Trophoblast cell (in vitro differentiated cells and primary cell): ENCODE measurements at regions not wholly inside any gene's neighbourhood (a gene's known extent, or its start where the extent isn't known, plus 50 kb on each side); places are given as distances from the start of the nearest gene placed in this dataset.

ENCODE experiments used
- DNase-seq, 2 donors: peaks; one replicate each; pipeline ENCODE4 v3.0.0-alpha.2; 2016
- H2AFZ ChIP-seq: 2 replicates; pipeline ENCODE4 v1.6.1; 2013; ENCODE audit warnings: low read length, moderate library complexity, mild to moderate bottlenecking; ENCODE audit not compliant: insufficient read depth, poor library complexity
- H2AK5ac ChIP-seq: 2 replicates; pipeline ENCODE4 v1.6.1; 2013; ENCODE audit warnings: mild to moderate bottlenecking, low read length
- H2BK120ac ChIP-seq: 2 replicates; pipeline ENCODE4 v1.6.1; 2013; ENCODE audit warnings: low read length, mild to moderate bottlenecking, moderate library complexity; ENCODE audit not compliant: insufficient read depth, poor library complexity
- H2BK12ac ChIP-seq: 2 replicates; pipeline ENCODE4 v1.6.1; 2013; ENCODE audit warnings: mild to moderate bottlenecking, low read length, moderate library complexity
- H2BK5ac ChIP-seq: 2 replicates; pipeline ENCODE4 v1.6.1; 2013; ENCODE audit warnings: low read length, low read depth, moderate library complexity, mild to moderate bottlenecking; ENCODE audit not compliant: poor library complexity
- H3K14ac ChIP-seq: 2 replicates; pipeline ENCODE4 v1.6.1; 2013; ENCODE audit warnings: mild to moderate bottlenecking, low read length
- H3K18ac ChIP-seq: 2 replicates; pipeline ENCODE4 v1.6.1; 2013; ENCODE audit warnings: mild to moderate bottlenecking, low read length
- H3K23ac ChIP-seq: 2 replicates; pipeline ENCODE4 v1.6.1; 2013; ENCODE audit warnings: low read length
- H3K27ac ChIP-seq: 2 replicates; pipeline ENCODE4 v1.5.1; 2013; ENCODE audit warnings: low read depth, mild to moderate bottlenecking, inconsistent platforms, low read length, moderate library complexity
- H3K27me3 ChIP-seq: 2 replicates; pipeline ENCODE4 v1.6.1; 2013; ENCODE audit warnings: inconsistent platforms, mild to moderate bottlenecking, low read length, moderate library complexity; ENCODE audit not compliant: insufficient read depth
- H3K36me3 ChIP-seq, 2 experiments: 1 replicate in 1 of 2; 2 replicates in 1 of 2; pipeline ENCODE4 v1.6.1; 2013; ENCODE audit warnings: low read length in 2 of 2, mild to moderate bottlenecking in 2 of 2, moderate library complexity in 1 of 2; ENCODE audit not compliant: insufficient read depth in 2 of 2, control insufficient read depth in 1 of 2
- H3K4ac ChIP-seq: 2 replicates; pipeline ENCODE4 v1.6.1; 2013; ENCODE audit warnings: low read depth, mild to moderate bottlenecking, low read length, moderate library complexity
- H3K4me1 ChIP-seq, 2 experiments: 1 replicate in 1 of 2; 2 replicates in 1 of 2; pipeline ENCODE4 v1.6.1; 2013; ENCODE audit warnings: low read length in 2 of 2, mild to moderate bottlenecking in 2 of 2, moderate library complexity in 1 of 2; ENCODE audit not compliant: insufficient read depth in 2 of 2, control insufficient read depth in 1 of 2
- H3K4me2 ChIP-seq: 2 replicates; pipeline ENCODE4 v1.6.1; 2013; ENCODE audit warnings: inconsistent platforms, mild to moderate bottlenecking, low read length, moderate library complexity
- H3K4me3 ChIP-seq: 2 replicates; pipeline ENCODE4 v1.5.1; 2013; ENCODE audit warnings: mild to moderate bottlenecking, low read depth, low read length, inconsistent platforms
- H3K79me1 ChIP-seq: one replicate; pipeline ENCODE4 v1.6.1; 2013; ENCODE audit warnings: low read length
- H3K79me2 ChIP-seq: 2 replicates; pipeline ENCODE4 v1.6.1; 2013; ENCODE audit warnings: low read length, mild to moderate bottlenecking; ENCODE audit not compliant: control insufficient read depth, insufficient read depth, poor library complexity
- H3K9ac ChIP-seq: 2 replicates; pipeline ENCODE4 v1.6.1; 2013; ENCODE audit warnings: mild to moderate bottlenecking, low read length
- H3K9me3 ChIP-seq: 2 replicates; pipeline ENCODE4 v1.6.1; 2013; ENCODE audit warnings: low read depth, mild to moderate bottlenecking, control low read depth, inconsistent platforms, low read length; ENCODE audit not compliant: insufficient read depth
- H4K12ac ChIP-seq: 2 replicates; pipeline ENCODE4 v1.6.1; 2013; ENCODE audit warnings: low read depth, mild to moderate bottlenecking, low read length, moderate library complexity
- H4K8ac ChIP-seq: 2 replicates; pipeline ENCODE4 v1.6.1; 2013; ENCODE audit warnings: low read depth, mild to moderate bottlenecking, low read length, moderate library complexity
- H4K91ac ChIP-seq: one replicate; pipeline ENCODE4 v1.6.1; 2013; ENCODE audit warnings: low read depth, mild to moderate bottlenecking, low read length, moderate library complexity
- WGBS: extraction: QIAGEN DNeasy Blood & Tissue Kit; methylation state at CpG from one replicate; pipeline ENCODE4 v1.1.7; 2013; ENCODE audit warnings: missing lambda C conversion rate; ENCODE audit not compliant: insufficient read length, insufficient coverage; ENCODE audit errors: extremely low coverage; 5-methylcytosine and 5-hydroxymethylcytosine counted together

GRCh38 chr6:40915165-40915564 is 123.9 kb downstream of the UNC5CL start:
- H3K27ac ChIP-seq: no peak overlapping the region
- no peak overlapping the region for H3K4me3 ChIP-seq
- no peaks in the 10 kb centered on the region for H3K36me3 ChIP-seq
- H3K4me1 ChIP-seq: no peaks in the 10 kb centered on the region
- H3K23ac ChIP-seq: no peak overlapping the region
- no peak overlapping the region for H2AK5ac ChIP-seq
- H2BK120ac ChIP-seq: no peak overlapping the region
- H4K91ac ChIP-seq: no peak overlapping the region
- H2BK12ac ChIP-seq: no peak overlapping the region
- H3K18ac ChIP-seq: no peak overlapping the region
- no peak overlapping the region for H2BK5ac ChIP-seq
- H3K9ac ChIP-seq: no peak overlapping the region
- no peak overlapping the region for H4K8ac ChIP-seq
- DNase-seq: no peak
- no peaks in the 10 kb centered on the region for H3K79me2 ChIP-seq
- H3K9me3 ChIP-seq: no peaks in the 10 kb centered on the region
- H3K79me1 ChIP-seq: no peaks in the 10 kb centered on the region
- H4K12ac ChIP-seq: no peak overlapping the region
- no peak overlapping the region for H3K14ac ChIP-seq
- H3K4me2 ChIP-seq: no peak overlapping the region
- H3K4ac ChIP-seq: no peak overlapping the region
- H2AFZ ChIP-seq: no peak overlapping the region
- no peaks in the 10 kb centered on the region for H3K27me3 ChIP-seq

- Histone ChIP-seq H3K14ac (no peak overlapping the region), H3K4me3 (no peak overlapping the region), H2BK5ac (no peak overlapping the region), H3K4ac (no peak overlapping the region), H3K79me2 (no peaks in the 10 kb centered on the region), H2AK5ac (no peak overlapping the region), H3K4me2 (no peak overlapping the region), H4K8ac (no peak overlapping the region), H3K23ac (no peak overlapping the region), H2BK12ac (no peak overlapping the region), H3K27ac (no peak overlapping the region), H3K36me3 (no peaks in the 10 kb centered on the region), H4K91ac (no peak overlapping the region), H4K12ac (no peak overlapping the region), H3K27me3 (no peaks in the 10 kb centered on the region), H3K4me1 (no peaks in the 10 kb centered on the region), H2BK120ac (no peak overlapping the region), H2AFZ (no peak overlapping the region), H3K9ac (no peak overlapping the region), H3K79me1 (no peaks in the 10 kb centered on the region), H3K18ac (no peak overlapping the region), H3K9me3 (no peaks in the 10 kb centered on the region)
- DNase-seq: no peak
- WGBS: no CpG with 5 or more reads among the region's 6 CpGs
These were observed 125.0 kb downstream of the UNC5CL start for GRCh38 chr6:40914005-40914404.

- no peak overlapping the region for H4K12ac ChIP-seq
- no CpG with 5 or more reads among the region's 9 CpGs for WGBS
- H4K8ac ChIP-seq: no peak overlapping the region
- DNase-seq: peak; percentile 24 to 50
- H3K4ac ChIP-seq: no peak overlapping the region
- H3K27ac ChIP-seq: no peak overlapping the region
- no peak overlapping the region for H3K4me2 ChIP-seq
- no peaks in the 10 kb centered on the region for H3K4me1 ChIP-seq
- H3K9me3 ChIP-seq: no peaks in the 10 kb centered on the region
- no peaks in the 10 kb centered on the region for H3K79me2 ChIP-seq
- no peak overlapping the region for H3K23ac ChIP-seq
- H3K36me3 ChIP-seq: no peaks in the 10 kb centered on the region
- no peak overlapping the region for H2AFZ ChIP-seq
- H2BK120ac ChIP-seq: no peak overlapping the region
- H4K91ac ChIP-seq: no peak overlapping the region
- no peak overlapping the region for H3K9ac ChIP-seq
- no peak overlapping the region for H2BK5ac ChIP-seq
- H3K18ac ChIP-seq: no peak overlapping the region
- H3K79me1 ChIP-seq: no peaks in the 10 kb centered on the region
- H3K27me3 ChIP-seq: no peaks in the 10 kb centered on the region
- H2AK5ac ChIP-seq: no peak overlapping the region
- H3K4me3 ChIP-seq: no peak overlapping the region
- no peak overlapping the region for H2BK12ac ChIP-seq
- no peak overlapping the region for H3K14ac ChIP-seq
These were observed 126.7 kb downstream of the UNC5CL start for GRCh38 chr6:40912158-40912946.

GRCh38 chr6:40910260-40910893 is 128.6 kb downstream of the UNC5CL start:
- Histone ChIP-seq H2BK120ac (no peak overlapping the region), H4K8ac (no peak overlapping the region), H3K36me3 (no peaks in the 10 kb centered on the region), H3K9ac (no peak overlapping the region), H3K23ac (no peak overlapping the region), H4K12ac (no peak overlapping the region), H3K18ac (no peak overlapping the region), H2BK12ac (no peak overlapping the region), H3K79me2 (no peaks in the 10 kb centered on the region), H2AFZ (no peak overlapping the region), H2AK5ac (no peak overlapping the region), H3K9me3 (no peaks in the 10 kb centered on the region), H2BK5ac (no peak overlapping the region), H3K4ac (no peak overlapping the region), H3K4me1 (no peaks in the 10 kb centered on the region), H3K79me1 (no peaks in the 10 kb centered on the region), H3K4me2 (no peak overlapping the region), H3K27me3 (no peaks in the 10 kb centered on the region), H4K91ac (no peak overlapping the region), H3K27ac (no peak overlapping the region), H3K14ac (no peak overlapping the region), H3K4me3 (no peak overlapping the region)
- no CpG with 5 or more reads among the region's 2 CpGs for WGBS
- DNase-seq: no peak
